Type B pancreatic cell (in vitro differentiated cells): ENCODE measurements at regions not wholly inside any gene's neighbourhood (a gene's known extent, or its start where the extent isn't known, plus 50 kb on each side); places are given as distances from the start of the nearest gene placed in this dataset.
A peak's percentile ranks its signal among the peaks of the same experiment; 100 is the strongest.

Experiments
- DNase-seq: peaks from one replicate; pipeline ENCODE4 v3.0.0; 2021; ENCODE audit warnings: mixed read lengths; ENCODE audit not compliant: unreplicated experiment; ENCODE audit errors: extremely low spot score
- H3K27ac Mint-ChIP-seq: 2 replicates; pipeline ENCODE4 v1.8.0; 2021; ENCODE audit warnings: mild to moderate bottlenecking, mixed read lengths
- H3K27me3 Mint-ChIP-seq: 2 replicates; pipeline ENCODE4 v1.8.0; 2021; ENCODE audit warnings: mixed read lengths
- H3K36me3 Mint-ChIP-seq: 2 replicates; pipeline ENCODE4 v1.8.0; 2021; ENCODE audit warnings: mixed read lengths
- H3K4me1 Mint-ChIP-seq: one replicate; pipeline ENCODE4 v1.8.0; 2021; ENCODE audit warnings: mixed read lengths; ENCODE audit not compliant: unreplicated experiment
- H3K4me3 Mint-ChIP-seq: 2 replicates; pipeline ENCODE4 v1.8.0; 2021; ENCODE audit warnings: mild to moderate bottlenecking, mixed read lengths
- H3K9me3 Mint-ChIP-seq: 2 replicates; pipeline ENCODE4 v1.8.0; 2021; ENCODE audit warnings: mixed read lengths
- CTCF ChIP-seq: fragments of 200-600 bp; sonication (generic); conservative IDR thresholded peaks from 2 replicates; pipeline ENCODE4 v1.5.0; 2021; ENCODE audit warnings: antibody characterized with exemption, mild to moderate bottlenecking

- peaks cover 2% of the 10 kb centered on the region for H3K27me3 Mint-ChIP-seq
- H3K9me3 Mint-ChIP-seq: no peaks in the 10 kb centered on the region
- peaks cover 25% of the 10 kb centered on the region for H3K4me1 Mint-ChIP-seq
- no peak for DNase-seq
- TF ChIP-seq CTCF: no peak
- H3K36me3 Mint-ChIP-seq: no peaks in the 10 kb centered on the region
- no peak overlapping the region for H3K27ac Mint-ChIP-seq
- no peak overlapping the region for H3K4me3 Mint-ChIP-seq
Measured at GRCh38 chr2:120630031-120630701, 105.5 kb upstream of the GLI2 start.

GRCh38 chr2:120631236-120631635 lies 104.4 kb upstream of the GLI2 start:
- H3K9me3 Mint-ChIP-seq: no peaks in the 10 kb centered on the region
- DNase-seq: no peak
- no peak for TF ChIP-seq CTCF
- H3K27ac Mint-ChIP-seq: no peak overlapping the region
- no peaks in the 10 kb centered on the region for H3K36me3 Mint-ChIP-seq
- peaks cover 21% of the 10 kb centered on the region for H3K4me1 Mint-ChIP-seq
- H3K4me3 Mint-ChIP-seq: no peak overlapping the region
- peaks cover 6% of the 10 kb centered on the region for H3K27me3 Mint-ChIP-seq

GRCh38 chr2:120631724-120632123 lies 103.9 kb upstream of the GLI2 start:
- H3K9me3 Mint-ChIP-seq: no peaks in the 10 kb centered on the region
- no peak overlapping the region for H3K27ac Mint-ChIP-seq
- H3K27me3 Mint-ChIP-seq: peaks cover 6% of the 10 kb centered on the region
- H3K4me1 Mint-ChIP-seq: peaks cover 17% of the 10 kb centered on the region
- TF ChIP-seq CTCF: no peak
- no peak overlapping the region for H3K4me3 Mint-ChIP-seq
- H3K36me3 Mint-ChIP-seq: no peaks in the 10 kb centered on the region
- no peak for DNase-seq

GRCh38 chr2:120632796-120633646 lies 102.6 kb upstream of the GLI2 start:
- no peak overlapping the region for H3K4me3 Mint-ChIP-seq
- H3K4me1 Mint-ChIP-seq: peaks cover 17% of the 10 kb centered on the region
- peaks cover 8% of the 10 kb centered on the region for H3K27me3 Mint-ChIP-seq
- no peaks in the 10 kb centered on the region for H3K9me3 Mint-ChIP-seq
- no peaks in the 10 kb centered on the region for H3K36me3 Mint-ChIP-seq
- DNase-seq: no peak
- no peak for TF ChIP-seq CTCF
- peak overlapping the region; percentile 57 for H3K27ac Mint-ChIP-seq

GRCh38 chr2:120634533-120634932 lies 101.1 kb upstream of the GLI2 start:
- Mint-ChIP-seq H3K4me3 (no peak overlapping the region), H3K4me1 (peaks cover 17% of the 10 kb centered on the region), H3K36me3 (no peaks in the 10 kb centered on the region), H3K9me3 (no peaks in the 10 kb centered on the region), H3K27ac (no peak overlapping the region), H3K27me3 (peaks cover 10% of the 10 kb centered on the region)
- no peak for TF ChIP-seq CTCF
- no peak for DNase-seq
